SK-N-SH (cell line): ENCODE measurements at regions not wholly inside any gene's neighbourhood (a gene's known extent, or its start where the extent isn't known, plus 50 kb on each side); places are given as distances from the start of the nearest gene placed in this dataset.

Experiments
- CTCF ChIA-PET: fragments of 300-600, 350-600 bp; formaldehyde crosslinking; extraction: SDS; loops from one replicate; lab custom pipeline; 2021; lab: Yijun Ruan, JAX
- POLR2A ChIA-PET: fragments of 350-600 bp; sonication (Branson Sonifier 250); formaldehyde crosslinking; extraction: SDS; loops from one replicate; lab custom pipeline; 2020; ENCODE audit warnings: antibody characterized with exemption, inconsistent platforms; lab: Yijun Ruan, JAX
- DNase-seq: peaks from one replicate; pipeline ENCODE4 v3.0.0; 2012
- H2AFZ ChIP-seq: fragments of 200-600 bp; sonication (generic); 2 replicates; pipeline ENCODE4 v1.8.1; 2016; ENCODE audit warnings: antibody characterized with exemption, mild to moderate bottlenecking, low read depth
- H3F3A ChIP-seq: fragments of 200-600 bp; sonication (generic); replicated peaks from 2 replicates; pipeline ENCODE3; 2016; ENCODE audit warnings: antibody characterized with exemption, mild to moderate bottlenecking; ENCODE audit not compliant: insufficient read depth
- H3K27ac ChIP-seq, 2 experiments: fragments of 200-500 bp in 1 of 2; fragments of 200-600 bp in 1 of 2; sonication (Bioruptor generic) in 1 of 2; sonication (generic), shearing (Covaris generic) in 1 of 2; 2 replicates each; pipeline versions ENCODE4 v1.5.1 to v1.6.1; 2014 to 2016; ENCODE audit warnings: low read depth in 2 of 2, inconsistent platforms in 1 of 2, low read length in 1 of 2, mild to moderate bottlenecking in 1 of 2, mixed read lengths in 1 of 2
- H3K27me3 ChIP-seq: fragments of 200-600 bp; sonication (generic), shearing (Covaris generic); 2 replicates; pipeline ENCODE4 v1.6.1; 2016; ENCODE audit warnings: mixed run types; ENCODE audit not compliant: insufficient read depth
- H3K36me3 ChIP-seq, 2 experiments: fragments of 200-500 bp in 1 of 2; fragments of 200-600 bp in 1 of 2; sonication (Bioruptor generic) in 1 of 2; sonication (generic) in 1 of 2; replicated peaks in 1 of 2; 2 replicates each; pipeline versions ENCODE3 to v1.5.1; 2014 to 2016; ENCODE audit warnings: low read length in 1 of 2, mild to moderate bottlenecking in 1 of 2; ENCODE audit not compliant: insufficient read depth in 2 of 2, control insufficient read depth in 1 of 2
- H3K4me1 ChIP-seq, 2 experiments: fragments of 200-500 bp in 1 of 2; fragments of 200-600 bp in 1 of 2; sonication (Bioruptor generic) in 1 of 2; sonication (generic), shearing (Covaris generic) in 1 of 2; 2 replicates each; pipeline versions ENCODE4 v1.5.1 to v1.6.1; 2014 to 2016; ENCODE audit warnings: low read depth in 1 of 2, low read length in 1 of 2, mixed run types in 1 of 2; ENCODE audit not compliant: insufficient read depth in 2 of 2, control insufficient read depth in 1 of 2
- H3K4me2 ChIP-seq: fragments of 200-600 bp; sonication (generic), shearing (Covaris generic); 2 replicates; pipeline ENCODE4 v1.6.1; 2017; ENCODE audit warnings: mixed run types
- H3K4me3 ChIP-seq, 2 experiments: fragments of 200-500 bp in 1 of 2; fragments of 200-600 bp in 1 of 2; sonication (Bioruptor generic) in 1 of 2; sonication (generic), shearing (Covaris generic) in 1 of 2; 2 replicates each; pipeline versions ENCODE4 v1.5.1 to v1.8.1; 2014 to 2016; ENCODE audit warnings: low read depth in 2 of 2, inconsistent platforms in 1 of 2, low read length in 1 of 2, mild to moderate bottlenecking in 1 of 2, mixed read lengths in 1 of 2, moderate library complexity in 1 of 2
- H3K79me2 ChIP-seq: fragments of 200-600 bp; sonication (generic); 2 replicates; pipeline ENCODE4 v1.8.1; 2017; ENCODE audit warnings: mild to moderate bottlenecking; ENCODE audit not compliant: insufficient read depth
- H3K9ac ChIP-seq: fragments of 200-600 bp; sonication (generic); 2 replicates; pipeline ENCODE4 v1.6.1; 2017; ENCODE audit warnings: mixed run types
- H3K9me2 ChIP-seq: fragments of 200-600 bp; sonication (generic); 2 replicates; pipeline ENCODE4 v1.6.1; 2017; ENCODE audit warnings: mixed run types
- H3K9me3 ChIP-seq: fragments of 200-600 bp; sonication (generic); 2 replicates; pipeline ENCODE4 v1.6.1; 2017; ENCODE audit warnings: mixed run types, mild to moderate bottlenecking, moderate library complexity
- H4K20me1 ChIP-seq: fragments of 200-600 bp; sonication (generic); 2 replicates; pipeline ENCODE4 v1.6.1; 2017; ENCODE audit warnings: mild to moderate bottlenecking, mixed run types; ENCODE audit not compliant: insufficient read depth
- CTCF ChIP-seq: fragments of 200-600 bp; sonication (generic); IDR thresholded peaks from 2 replicates; pipeline ENCODE4 v1.6.1; 2017; ENCODE audit warnings: antibody characterized with exemption, mild to moderate bottlenecking, moderate library complexity
- EP300 ChIP-seq, 2 experiments: IDR thresholded peaks; 2 replicates each; pipeline versions ENCODE4 v1.4.0 to v1.6.1; 2012; ENCODE audit warnings: borderline replicate concordance in 1 of 2, low read depth in 1 of 2, low read length in 1 of 2
- FOXJ3 ChIP-seq: sonication (generic); formaldehyde crosslinking; IDR thresholded peaks from 2 replicates; pipeline ENCODE4 v1.5.1; 2020; ENCODE audit warnings: mild to moderate bottlenecking, missing genetic modification reagents
- FOXM1 ChIP-seq: IDR thresholded peaks from 2 replicates; pipeline ENCODE4 v1.4.0; 2012; ENCODE audit warnings: low read depth, mild to moderate bottlenecking
- JUND ChIP-seq: IDR thresholded peaks from 2 replicates; pipeline ENCODE4 v1.4.0; 2012
- NRF1 ChIP-seq: IDR thresholded peaks from 2 replicates; pipeline ENCODE4 v1.6.1; 2012; ENCODE audit warnings: low read depth, mild to moderate bottlenecking, low read length
- PBX3 ChIP-seq: IDR thresholded peaks from 2 replicates; pipeline ENCODE4; 2012
- RFX5 ChIP-seq: IDR thresholded peaks from 2 replicates; pipeline ENCODE4 v1.6.1; 2012; ENCODE audit warnings: mild to moderate bottlenecking, improper control_type of control experiment, low read length
- SIN3A ChIP-seq: IDR thresholded peaks from 2 replicates; pipeline ENCODE4 v1.6.1; 2012; ENCODE audit warnings: low read depth, mild to moderate bottlenecking, low read length, moderate library complexity, borderline replicate concordance
- TAF1 ChIP-seq: IDR thresholded peaks from 2 replicates; pipeline ENCODE4 v1.6.1; 2012; ENCODE audit warnings: low read depth, mild to moderate bottlenecking, low read length, moderate library complexity, borderline replicate concordance
- USF2 ChIP-seq: fragments of 150-350 bp; IDR thresholded peaks from 2 replicates; pipeline ENCODE4 v1.6.1; 2017; ENCODE audit warnings: antibody characterized with exemption, low read length, low read depth, borderline replicate concordance
- YY1 ChIP-seq: IDR thresholded peaks from 2 replicates; pipeline ENCODE4 v1.4.0; 2012; ENCODE audit warnings: low read depth, mild to moderate bottlenecking
- ZBTB33 ChIP-seq: IDR thresholded peaks from 2 replicates; pipeline ENCODE4 v1.4.0; 2012; ENCODE audit warnings: low read depth, borderline replicate concordance
- WGBS: methylation state at CpG from one replicate; pipeline ENCODE4 v1.1.6; 2017; ENCODE audit warnings: low lambda C conversion rate; 5-methylcytosine and 5-hydroxymethylcytosine counted together

GRCh38 chr15:29343229-29343628 lies 73.6 kb upstream of the NSMCE3 start:
- Histone ChIP-seq H3K4me2 (no peak overlapping the region), H3K4me3 (no peak overlapping the region), H2AFZ (no peak overlapping the region), H3K36me3 (no peaks in the 10 kb centered on the region), H3F3A (no peaks in the 10 kb centered on the region), H3K79me2 (no peaks in the 10 kb centered on the region), H3K9me2 (no peaks in the 10 kb centered on the region), H3K9ac (no peak overlapping the region), H3K27ac (no peak overlapping the region), H3K27me3 (no peaks in the 10 kb centered on the region), H3K9me3 (no peaks in the 10 kb centered on the region), H3K4me1 (peaks cover 0 to 8% of the 10 kb centered on the region in 2 experiments; a peak in 1 of 4 replicates), H4K20me1 (no peaks in the 10 kb centered on the region)
- CTCF ChIA-PET = interaction anchor here (0.5 to 1.2 kb wide), 2 partner anchors 31 to 158 kb away, joined by 3 read pairs; no protein-coding TSS in a partner anchor
- no peak for DNase-seq
- whole genome bisulfite sequencing = 74% methylated on average over 2 of the region's 2 CpGs
- POLR2A ChIA-PET = no interaction called here
- TF ChIP-seq RFX5 = no peak
- TF ChIP-seq PBX3 = no peak
- no peak for TF ChIP-seq JUND
- no peak for TF ChIP-seq FOXM1
- no peak for TF ChIP-seq YY1
- no peak for TF ChIP-seq ZBTB33
- TF ChIP-seq CTCF = no peak
- no peak for TF ChIP-seq EP300 (IDR thresholded peaks at IDR 0.05; ENCODE audit: borderline replicate concordance in 1 of 2, low read depth in 1 of 2, low read length in 1 of 2)
- TF ChIP-seq TAF1 = no peak
- no peak for TF ChIP-seq FOXJ3 (CRISPR knock-in tag)
- no peak for TF ChIP-seq SIN3A
- TF ChIP-seq NRF1 = no peak
- no peak for TF ChIP-seq USF2
